ENCODE measurements at regions not wholly inside any gene's neighbourhood (a gene's known extent, or its start where the extent isn't known, plus 50 kb on each side); places are given as distances from the start of the nearest gene placed in this dataset.

GRCh38 chr20:24817351-24817750 is 131.7 kb upstream of the CST7 start:
- peaks cover 0 to 5% of the 10 kb centered on the region in 2 experiments; a peak in 2 of 5 replicates for H3K27me3 ChIP-seq (ENCODE audit: control insufficient read depth in 2 of 2, insufficient read depth in 2 of 2, low read length in 2 of 2)
- 0% methylated on average over 2 of the region's 6 CpGs for WGBS (ENCODE audit: insufficient coverage, low coverage, missing lambda C conversion rate)
- no peaks in the 10 kb centered on the region; a peak in 1 of 5 replicates for H3K4me1 ChIP-seq (replicated peaks in 1 of 2; ENCODE audit: control insufficient read depth in 2 of 2, insufficient read depth in 2 of 2, low read length in 2 of 2)
- ATAC-seq (no peak), FAIRE-seq (no peak), DNase-seq (ENCODE audit: extremely low read depth in 1 of 4, low spot score in 3 of 4) (no peak)
- no peaks in the 10 kb centered on the region for H3K9me3 ChIP-seq (replicated peaks; ENCODE audit: control insufficient read depth, insufficient read depth, low read depth, low read length)
- ChIA-PET POLR2A (no interaction called here), CTCF (ENCODE audit: low intra/inter-chr PET ratio) (no interaction called here)
- H3K4me2 ChIP-seq (ENCODE audit: insufficient read depth, low read length), result no peak overlapping the region
- intact Hi-C loops (cut with micrococcal nuclease), result no loop called here
- no TSS peak for BruUV-seq (replicated peaks)
- H3K9ac ChIP-seq (ENCODE audit: insufficient read depth in 1 of 2, low read depth in 2 of 2, low read length in 2 of 2), result no peak overlapping the region
- H3K79me2 ChIP-seq (ENCODE audit: control insufficient read depth, insufficient read depth, low read length), result no peaks in the 10 kb centered on the region
- in situ Hi-C loops (cut with MboI), result no loop called here
- H2AFZ ChIP-seq (ENCODE audit: low read depth, low read length), result no peak overlapping the region
- no peak overlapping the region for H3K4me3 ChIP-seq
- H4K20me1 ChIP-seq (replicated peaks; ENCODE audit: control insufficient read depth, insufficient read depth, low read length), result no peaks in the 10 kb centered on the region
- no peaks in the 10 kb centered on the region for H3K9me1 ChIP-seq (ENCODE audit: control insufficient read depth, insufficient read depth, low read length)
- no peak overlapping the region for H3K27ac ChIP-seq (ENCODE audit: extremely low read depth, low read depth, low read length)
- TF ChIP-seq ZFP36 (IDR thresholded peaks at IDR 0.05; ENCODE audit: low read depth, low read length, partially characterized antibody) (no peak), ZNF23 (CRISPR knock-in tag; IDR thresholded peaks at IDR 0.05) (no peak), HDAC3 (IDR thresholded peaks at IDR 0.05; ENCODE audit: borderline replicate concordance, partially characterized antibody) (no peak), THAP7 (CRISPR knock-in tag; IDR thresholded peaks at IDR 0.05) (no peak), GTF2E2 (tag; IDR thresholded peaks at IDR 0.05) (no peak), RB1 (IDR thresholded peaks at IDR 0.05; ENCODE audit: low read depth) (no peak), ZNF224 (CRISPR knock-in tag; IDR thresholded peaks at IDR 0.05) (no peak), MCM3 (IDR thresholded peaks at IDR 0.05) (no peak), EGR1 (conservative IDR thresholded peaks at IDR 0.05) (no peak), ZNF449 (CRISPR knock-in tag; IDR thresholded peaks at IDR 0.05) (no peak), GTF3C2 (IDR thresholded peaks at IDR 0.05; ENCODE audit: borderline replicate concordance, extremely low read depth, insufficient read length) (no peak), E2F6 (IDR thresholded peaks at IDR 0.05; ENCODE audit: borderline replicate concordance in 1 of 2, extremely low read depth in 1 of 2, insufficient read depth in 1 of 2, insufficient read length in 1 of 2, low read depth in 1 of 2, low read length in 1 of 2, poor library complexity in 1 of 2, severe bottlenecking in 1 of 2) (no peak), ZBTB17 (CRISPR knock-in tag; IDR thresholded peaks at IDR 0.05) (no peak), BRD4 (IDR thresholded peaks at IDR 0.05) (no peak), ARID3A (IDR thresholded peaks at IDR 0.05; ENCODE audit: borderline replicate concordance, low read depth, low read length) (no peak)
- H3K36me3 ChIP-seq (ENCODE audit: control insufficient read depth, insufficient read depth, low read length), result no peaks in the 10 kb centered on the region
